Calu3 (cell line): ENCODE measurements at regions not wholly inside any gene's neighbourhood (a gene's known extent, or its start where the extent isn't known, plus 50 kb on each side); places are given as distances from the start of the nearest gene placed in this dataset.

Source experiments
- BruUV-seq: library from RNA; stranded (reverse); fragments of 400-500 nt; replicated peaks from 2 replicates; lab custom pipeline; 2021; lab: Mats Ljungman, UMichigan
- CTCF ChIA-PET: fragments of 300-600 bp; sonication (Branson Sonifier 250); formaldehyde crosslinking; loops from one replicate; lab custom pipeline; 2022; ENCODE audit warnings: antibody characterized with exemption; lab: Charles Lee
- DNase-seq: peaks from one replicate; pipeline ENCODE4 v3.0.0; 2022
- H3K27ac Mint-ChIP-seq: one replicate; pipeline ENCODE4 v1.8.0; 2022; ENCODE audit warnings: mixed read lengths; ENCODE audit not compliant: unreplicated experiment
- H3K27me3 Mint-ChIP-seq: one replicate; pipeline ENCODE4 v1.8.0; 2022; ENCODE audit warnings: mixed read lengths; ENCODE audit not compliant: unreplicated experiment
- H3K36me3 Mint-ChIP-seq: one replicate; pipeline ENCODE4 v1.8.0; 2022; ENCODE audit warnings: mild to moderate bottlenecking, moderate library complexity, mixed read lengths; ENCODE audit not compliant: insufficient read depth, unreplicated experiment
- H3K4me1 Mint-ChIP-seq: one replicate; pipeline ENCODE4 v1.8.0; 2022; ENCODE audit warnings: mild to moderate bottlenecking, low read depth, mixed read lengths; ENCODE audit not compliant: unreplicated experiment
- H3K4me3 Mint-ChIP-seq: one replicate; pipeline ENCODE4 v1.8.0; 2022; ENCODE audit warnings: mild to moderate bottlenecking, low read depth, moderate library complexity, mixed read lengths; ENCODE audit not compliant: unreplicated experiment
- H3K9me3 Mint-ChIP-seq: one replicate; pipeline ENCODE4 v1.8.0; 2022; ENCODE audit warnings: low read depth, mixed read lengths; ENCODE audit not compliant: unreplicated experiment
- intact Hi-C: fragments of 100-400 bp; cut with micrococcal nuclease; formaldehyde crosslinking; loops from one replicate; pipeline ENCODE4 v1.10.0; 2022; ENCODE audit not compliant: unreplicated experiment
- TF ChIP-seq, protein P1 (sequence below): fragments of 200-600 bp; IDR thresholded peaks from one replicate; pipeline ENCODE4 v1.8.0; 2022; ENCODE audit warnings: antibody characterized with exemption; ENCODE audit not compliant: unreplicated experiment

DNA sequence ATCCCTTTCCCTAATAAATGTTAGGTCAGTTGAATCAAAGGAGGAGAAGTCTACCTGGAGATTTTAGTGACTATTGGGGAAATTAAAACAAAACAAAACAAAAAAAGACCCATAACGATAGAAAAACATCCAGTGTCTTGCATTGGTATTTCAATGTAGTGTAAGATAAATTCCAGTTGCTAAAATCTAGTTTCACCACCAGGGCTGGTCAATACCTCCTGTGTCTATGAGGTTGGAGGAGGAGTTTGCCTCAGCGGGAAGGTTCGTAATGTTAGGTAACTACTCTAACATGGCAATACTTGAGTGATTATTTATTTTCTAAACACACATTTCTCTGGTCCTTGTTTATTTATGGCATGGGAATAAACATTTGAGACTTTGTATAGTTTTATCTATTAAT lies 483.2 kb downstream of the FGF9 start:
- Mint-ChIP-seq H3K27me3 (no peaks in the 10 kb centered on the region), H3K4me1 (no peaks in the 10 kb centered on the region), H3K27ac (no peak overlapping the region), H3K4me3 (no peak overlapping the region), H3K36me3 (no peaks in the 10 kb centered on the region), H3K9me3 (no peaks in the 10 kb centered on the region)
- intact Hi-C loops: no loop called here
- DNase-seq: no peak
- BruUV-seq: no TSS peak
- TF ChIP-seq, protein P1, sequence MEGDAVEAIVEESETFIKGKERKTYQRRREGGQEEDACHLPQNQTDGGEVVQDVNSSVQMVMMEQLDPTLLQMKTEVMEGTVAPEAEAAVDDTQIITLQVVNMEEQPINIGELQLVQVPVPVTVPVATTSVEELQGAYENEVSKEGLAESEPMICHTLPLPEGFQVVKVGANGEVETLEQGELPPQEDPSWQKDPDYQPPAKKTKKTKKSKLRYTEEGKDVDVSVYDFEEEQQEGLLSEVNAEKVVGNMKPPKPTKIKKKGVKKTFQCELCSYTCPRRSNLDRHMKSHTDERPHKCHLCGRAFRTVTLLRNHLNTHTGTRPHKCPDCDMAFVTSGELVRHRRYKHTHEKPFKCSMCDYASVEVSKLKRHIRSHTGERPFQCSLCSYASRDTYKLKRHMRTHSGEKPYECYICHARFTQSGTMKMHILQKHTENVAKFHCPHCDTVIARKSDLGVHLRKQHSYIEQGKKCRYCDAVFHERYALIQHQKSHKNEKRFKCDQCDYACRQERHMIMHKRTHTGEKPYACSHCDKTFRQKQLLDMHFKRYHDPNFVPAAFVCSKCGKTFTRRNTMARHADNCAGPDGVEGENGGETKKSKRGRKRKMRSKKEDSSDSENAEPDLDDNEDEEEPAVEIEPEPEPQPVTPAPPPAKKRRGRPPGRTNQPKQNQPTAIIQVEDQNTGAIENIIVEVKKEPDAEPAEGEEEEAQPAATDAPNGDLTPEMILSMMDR: no peak
- CTCF ChIA-PET: no interaction called here

DNA sequence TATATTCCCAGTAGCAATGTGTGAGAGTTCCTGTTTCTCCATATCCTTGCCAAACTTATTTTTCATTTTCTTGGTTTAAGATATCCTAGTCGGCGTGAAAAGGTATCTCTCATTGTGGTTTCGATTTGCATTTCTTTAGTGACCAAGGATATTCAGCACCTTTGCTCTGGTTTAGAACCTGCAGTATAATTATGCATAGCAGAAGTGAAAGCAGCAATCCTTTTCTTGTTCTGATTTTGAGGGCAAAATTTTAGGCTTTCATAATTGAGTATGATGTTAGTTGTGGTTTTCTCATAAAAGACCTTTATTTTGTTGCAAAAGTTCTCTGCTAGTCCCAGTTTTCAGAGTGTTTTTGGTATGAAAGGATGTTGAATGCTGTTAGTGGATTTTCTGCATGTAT lies 491.0 kb downstream of the FGF9 start:
- intact Hi-C loops: no loop called here
- TF ChIP-seq, protein P1: no peak
- DNase-seq: no peak
- no peak overlapping the region for H3K27ac Mint-ChIP-seq
- no peaks in the 10 kb centered on the region for H3K9me3 Mint-ChIP-seq
- no peak overlapping the region for H3K4me3 Mint-ChIP-seq
- CTCF ChIA-PET: no interaction called here
- no peaks in the 10 kb centered on the region for H3K27me3 Mint-ChIP-seq
- H3K4me1 Mint-ChIP-seq: no peaks in the 10 kb centered on the region
- H3K36me3 Mint-ChIP-seq: no peaks in the 10 kb centered on the region
- BruUV-seq: no TSS peak

DNA sequence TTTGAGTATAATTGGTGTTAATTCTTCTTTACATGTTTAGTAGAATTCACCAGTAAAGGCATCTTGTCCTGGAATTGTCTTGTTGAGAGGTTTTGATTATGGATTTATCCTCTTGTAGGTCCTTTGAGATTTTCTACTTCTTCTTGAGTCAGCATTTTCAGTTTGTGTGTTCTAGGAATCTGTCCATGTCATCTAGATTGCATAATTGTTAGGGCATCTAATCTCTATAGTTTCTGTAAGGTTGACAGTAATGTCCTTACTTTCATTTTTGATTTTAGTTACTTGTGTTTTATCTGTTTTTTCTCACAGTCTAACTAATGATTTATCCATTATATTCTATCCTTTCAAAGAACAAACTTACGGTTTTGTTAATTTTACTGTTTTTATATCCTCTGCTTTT lies 492.0 kb downstream of the FGF9 start:
- intact Hi-C loops: no loop called here
- no peak for DNase-seq
- no peaks in the 10 kb centered on the region for H3K9me3 Mint-ChIP-seq
- no TSS peak for BruUV-seq
- H3K36me3 Mint-ChIP-seq: no peaks in the 10 kb centered on the region
- H3K27me3 Mint-ChIP-seq: no peaks in the 10 kb centered on the region
- TF ChIP-seq, protein P1: no peak
- H3K27ac Mint-ChIP-seq: no peak overlapping the region
- no peaks in the 10 kb centered on the region for H3K4me1 Mint-ChIP-seq
- H3K4me3 Mint-ChIP-seq: no peak overlapping the region
- CTCF ChIA-PET: no interaction called here

DNA sequence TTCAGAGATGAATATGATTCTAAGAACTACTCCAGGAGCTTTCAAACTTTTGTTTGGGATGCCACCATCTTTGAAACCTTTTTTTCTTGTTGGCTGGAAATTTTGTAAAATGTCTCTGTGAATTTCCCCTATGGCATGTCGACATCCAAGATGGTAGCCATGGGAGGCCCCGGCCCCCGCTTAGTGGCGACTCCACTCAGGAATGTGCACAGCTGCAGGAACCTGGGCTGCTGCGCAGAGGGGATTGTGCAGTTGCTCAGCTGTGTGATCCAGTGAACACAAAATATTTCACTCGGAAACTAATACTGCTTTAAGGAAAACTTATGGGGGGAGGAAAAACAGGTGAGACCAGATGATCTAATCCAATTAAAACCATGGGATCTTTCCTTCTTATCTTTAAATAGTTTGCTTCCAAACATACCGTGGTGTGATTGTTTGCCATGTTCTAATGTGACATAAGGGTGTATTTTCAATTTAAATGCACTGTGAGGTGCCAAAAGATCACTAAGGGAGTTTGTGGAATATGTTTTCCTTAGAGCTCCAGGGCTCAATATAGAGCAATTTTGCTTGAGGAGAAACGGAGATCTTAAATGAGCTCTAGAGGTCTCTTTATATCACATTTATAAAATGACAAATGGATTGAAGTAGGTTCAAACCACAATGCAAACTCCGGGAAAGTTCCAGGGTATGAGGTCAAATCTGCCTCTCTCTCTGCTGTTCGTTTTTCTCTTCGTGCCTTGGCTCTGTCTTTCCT lies 497.7 kb downstream of the FGF9 start:
- no peak for DNase-seq
- intact Hi-C loops: no loop called here
- CTCF ChIA-PET: no interaction called here
- no peak overlapping the region for H3K4me3 Mint-ChIP-seq
- H3K4me1 Mint-ChIP-seq: no peaks in the 10 kb centered on the region
- peaks cover 2% of the 10 kb centered on the region for H3K9me3 Mint-ChIP-seq
- H3K27ac Mint-ChIP-seq: no peak overlapping the region
- H3K36me3 Mint-ChIP-seq: no peaks in the 10 kb centered on the region
- no TSS peak for BruUV-seq
- TF ChIP-seq, protein P1: no peak
- H3K27me3 Mint-ChIP-seq: no peaks in the 10 kb centered on the region
